CD14-positive monocyte (primary cell): ENCODE measurements at regions not wholly inside any gene's neighbourhood (a gene's known extent, or its start where the extent isn't known, plus 50 kb on each side); places are given as distances from the start of the nearest gene placed in this dataset.

ENCODE experiments used
- DNase-seq, 3 donors: peaks; one replicate each; pipeline ENCODE4 v3.0.0-alpha.2; 2011 to 2022
- H2AFZ ChIP-seq: 2 replicates; pipeline ENCODE4 v1.6.0; 2012; ENCODE audit warnings: mild to moderate bottlenecking, low read depth, low read length, inconsistent platforms; ENCODE audit not compliant: insufficient read depth, poor library complexity, severe bottlenecking
- H3K27ac ChIP-seq, 2 donors: 1 replicate in 1 of 2; 2 replicates in 1 of 2; pipeline ENCODE4 v1.5.1; 2012 to 2013; ENCODE audit warnings: low read length in 2 of 2, control low read depth in 1 of 2, inconsistent platforms in 1 of 2, low read depth in 1 of 2, mild to moderate bottlenecking in 1 of 2
- H3K27me3 ChIP-seq, 2 donors: one replicate each; pipeline versions ENCODE4 v1.6.0 to v1.6.1; 2011 to 2013; ENCODE audit warnings: low read length in 2 of 2; ENCODE audit not compliant: control insufficient read depth in 2 of 2, insufficient read depth in 2 of 2
- H3K36me3 ChIP-seq, 2 donors: replicated peaks in 1 of 2; 1 replicate in 1 of 2; 2 replicates in 1 of 2; pipeline versions ENCODE4 v1.5.1 to v1.6.1; 2012 to 2013; ENCODE audit warnings: low read length in 2 of 2, control low read depth in 1 of 2, inconsistent platforms in 1 of 2, mild to moderate bottlenecking in 1 of 2; ENCODE audit not compliant: insufficient read depth in 2 of 2, control insufficient read depth in 1 of 2
- H3K4me1 ChIP-seq, 2 donors: 1 replicate in 1 of 2; 2 replicates in 1 of 2; pipeline versions ENCODE4 v1.5.1 to v1.6.1; 2012 to 2013; ENCODE audit warnings: low read length in 2 of 2, control low read depth in 1 of 2, inconsistent platforms in 1 of 2, mild to moderate bottlenecking in 1 of 2, moderate library complexity in 1 of 2; ENCODE audit not compliant: insufficient read depth in 2 of 2, control insufficient read depth in 1 of 2
- H3K4me2 ChIP-seq: replicated peaks from 2 replicates; pipeline ENCODE3; 2012; ENCODE audit warnings: low read length, moderate library complexity, mild to moderate bottlenecking; ENCODE audit not compliant: poor library complexity, severe bottlenecking; ENCODE audit errors: extremely low read depth
- H3K4me3 ChIP-seq, 3 experiments: fragments of 200-600 bp in 1 of 3; sonication (generic) in 1 of 3; replicated peaks in 1 of 3; 1 replicate in 2 of 3; 2 replicates in 1 of 3; pipeline ENCODE4 v1.5.1; 2011 to 2013; ENCODE audit warnings: low read length in 3 of 3, mild to moderate bottlenecking in 3 of 3, control low read depth in 2 of 3, low read depth in 2 of 3, inconsistent platforms in 1 of 3, moderate library complexity in 1 of 3
- H3K79me2 ChIP-seq: 2 replicates; pipeline ENCODE4 v1.6.0; 2012; ENCODE audit warnings: mild to moderate bottlenecking, control low read depth, inconsistent platforms, low read length, moderate library complexity; ENCODE audit not compliant: insufficient read depth
- H3K9ac ChIP-seq: 2 replicates; pipeline ENCODE4 v1.6.0; 2017; ENCODE audit warnings: low read length, mild to moderate bottlenecking; ENCODE audit not compliant: insufficient read depth, poor library complexity, severe bottlenecking
- H3K9me3 ChIP-seq, 2 donors: replicated peaks in 1 of 2; 1 replicate in 1 of 2; 2 replicates in 1 of 2; pipeline versions ENCODE4 v1.5.1 to v1.6.1; 2012 to 2013; ENCODE audit warnings: low read length in 2 of 2, control low read depth in 1 of 2; ENCODE audit not compliant: control insufficient read depth in 1 of 2, insufficient read depth in 1 of 2
- H4K20me1 ChIP-seq: 2 replicates; pipeline ENCODE4 v1.6.0; 2012; ENCODE audit warnings: mild to moderate bottlenecking, low read length, control low read depth, moderate library complexity; ENCODE audit not compliant: insufficient read depth
- H3K27ac Mint-ChIP-seq, 7 donors: one replicate each; pipeline ENCODE4 v1.8.0; 2020; ENCODE audit warnings: mild to moderate bottlenecking in 7 of 7, mixed read lengths in 7 of 7, moderate library complexity in 6 of 7, inconsistent platforms in 2 of 7
- H3K27me3 Mint-ChIP-seq, 3 donors: one replicate each; pipeline ENCODE4 v1.8.0; 2021 to 2022; ENCODE audit warnings: low read depth in 3 of 3, mild to moderate bottlenecking in 3 of 3, mixed read lengths in 3 of 3, moderate library complexity in 3 of 3, inconsistent platforms in 1 of 3
- H3K36me3 Mint-ChIP-seq, 2 donors: one replicate each; pipeline ENCODE4 v1.8.0; 2020; ENCODE audit warnings: mixed read lengths in 2 of 2, inconsistent platforms in 1 of 2, mild to moderate bottlenecking in 1 of 2
- H3K4me1 Mint-ChIP-seq: one replicate; pipeline ENCODE4 v1.8.0; 2020; ENCODE audit warnings: mild to moderate bottlenecking, mixed read lengths
- H3K4me3 Mint-ChIP-seq, 2 donors: one replicate each; pipeline ENCODE4 v1.8.0; 2020; ENCODE audit warnings: mild to moderate bottlenecking in 2 of 2, mixed read lengths in 2 of 2, moderate library complexity in 1 of 2
- H3K9me3 Mint-ChIP-seq, 7 donors: one replicate each; pipeline ENCODE4 v1.8.0; 2020 to 2022; ENCODE audit warnings: mixed read lengths in 7 of 7, mild to moderate bottlenecking in 6 of 7, moderate library complexity in 6 of 7, inconsistent platforms in 2 of 7
- WGBS: methylation state at CpG from one replicate; pipeline ENCODE4 v1.1.5; 2013; ENCODE audit warnings: missing lambda C conversion rate; ENCODE audit not compliant: insufficient coverage; 5-methylcytosine and 5-hydroxymethylcytosine counted together
- intact Hi-C, 2 donors: fragments of 100-400 bp; cut with micrococcal nuclease; formaldehyde crosslinking; loops; one replicate each; pipeline versions ENCODE4 v1.15.0 to v1.15.1; 2023
- TF ChIP-seq, protein P1 (sequence below): fragments of 200-600 bp; IDR thresholded peaks from one replicate; pipeline ENCODE4 v1.8.0; 2022; ENCODE audit warnings: antibody characterized with exemption, mild to moderate bottlenecking

DNA sequence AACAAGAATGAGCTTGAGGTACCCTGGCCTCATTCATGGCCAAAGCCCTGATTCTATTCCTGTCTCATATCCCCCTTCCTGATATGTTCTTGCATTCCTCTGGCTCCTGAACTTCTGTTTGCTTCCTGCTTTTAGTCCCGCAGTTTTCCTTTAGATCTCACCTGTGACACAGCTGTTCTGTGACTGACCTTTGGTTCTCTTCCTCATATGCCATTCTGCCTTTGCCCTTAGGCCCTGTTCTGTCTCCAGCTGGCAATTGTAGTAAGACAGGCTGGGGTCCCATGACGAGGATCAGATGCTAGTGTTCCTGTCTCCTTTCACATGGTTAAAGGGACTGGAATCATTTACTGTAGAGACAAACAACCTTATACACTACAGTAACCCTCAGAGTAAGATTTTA is 59.0 kb upstream of the PDE3B start:
- no peak overlapping the region for H3K27ac ChIP-seq
- Mint-ChIP-seq H3K27ac (peak overlapping the region in 1 of 7 donors; percentile 13), H3K36me3 (peaks cover 0 to 13% of the 10 kb centered on the region in 2 donors), H3K4me3 (no peak overlapping the region), H3K27me3 (peaks cover 0 to 3% (median 1%) of the 10 kb centered on the region in 3 donors), H3K4me1 (peaks cover 24% of the 10 kb centered on the region), H3K9me3 (peaks cover 0 to 6% (median 0%) of the 10 kb centered on the region in 7 donors)
- intact Hi-C loops = no loop called here
- no peaks in the 10 kb centered on the region for H3K27me3 ChIP-seq
- H3K4me1 ChIP-seq = peaks cover 17 to 22% of the 10 kb centered on the region in 2 donors
- no peaks in the 10 kb centered on the region for H3K79me2 ChIP-seq
- no peak overlapping the region for H3K4me3 ChIP-seq
- no peaks in the 10 kb centered on the region for H3K36me3 ChIP-seq
- no peak overlapping the region for H3K9ac ChIP-seq
- no peaks in the 10 kb centered on the region for H3K9me3 ChIP-seq
- no peak for DNase-seq
- WGBS = 100% methylated on average over 1 of the region's 2 CpGs
- H2AFZ ChIP-seq = no peak overlapping the region
- H4K20me1 ChIP-seq = no peaks in the 10 kb centered on the region
- no peak overlapping the region for H3K4me2 ChIP-seq
- TF ChIP-seq, protein P1, sequence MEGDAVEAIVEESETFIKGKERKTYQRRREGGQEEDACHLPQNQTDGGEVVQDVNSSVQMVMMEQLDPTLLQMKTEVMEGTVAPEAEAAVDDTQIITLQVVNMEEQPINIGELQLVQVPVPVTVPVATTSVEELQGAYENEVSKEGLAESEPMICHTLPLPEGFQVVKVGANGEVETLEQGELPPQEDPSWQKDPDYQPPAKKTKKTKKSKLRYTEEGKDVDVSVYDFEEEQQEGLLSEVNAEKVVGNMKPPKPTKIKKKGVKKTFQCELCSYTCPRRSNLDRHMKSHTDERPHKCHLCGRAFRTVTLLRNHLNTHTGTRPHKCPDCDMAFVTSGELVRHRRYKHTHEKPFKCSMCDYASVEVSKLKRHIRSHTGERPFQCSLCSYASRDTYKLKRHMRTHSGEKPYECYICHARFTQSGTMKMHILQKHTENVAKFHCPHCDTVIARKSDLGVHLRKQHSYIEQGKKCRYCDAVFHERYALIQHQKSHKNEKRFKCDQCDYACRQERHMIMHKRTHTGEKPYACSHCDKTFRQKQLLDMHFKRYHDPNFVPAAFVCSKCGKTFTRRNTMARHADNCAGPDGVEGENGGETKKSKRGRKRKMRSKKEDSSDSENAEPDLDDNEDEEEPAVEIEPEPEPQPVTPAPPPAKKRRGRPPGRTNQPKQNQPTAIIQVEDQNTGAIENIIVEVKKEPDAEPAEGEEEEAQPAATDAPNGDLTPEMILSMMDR = no peak

DNA sequence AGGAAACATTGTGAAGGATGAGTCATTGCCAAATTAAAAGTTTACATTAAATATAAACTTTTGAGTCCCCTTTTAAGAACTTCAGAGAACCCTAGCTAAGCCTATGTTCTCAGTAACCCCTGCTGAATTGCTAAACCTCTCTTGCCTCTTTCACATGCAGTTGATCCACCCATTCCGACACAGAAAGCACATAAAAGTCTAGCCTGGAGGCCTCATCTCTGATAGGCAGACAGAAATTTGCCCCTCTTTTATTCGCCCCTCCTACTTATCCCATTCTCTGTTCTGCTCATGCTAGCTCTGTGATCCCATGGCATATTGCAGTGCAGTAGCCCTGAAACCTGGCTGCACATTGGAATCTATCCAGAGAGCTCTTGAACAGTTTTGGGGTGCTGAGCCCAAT is 58.2 kb upstream of the PDE3B start:
- no peaks in the 10 kb centered on the region for H3K79me2 ChIP-seq
- no peak overlapping the region for H3K4me2 ChIP-seq
- Mint-ChIP-seq H3K27ac (no peak overlapping the region), H3K4me1 (peaks cover 18% of the 10 kb centered on the region), H3K4me3 (no peak overlapping the region), H3K36me3 (peaks cover 3 to 11% of the 10 kb centered on the region in 2 donors), H3K27me3 (peaks cover 0 to 3% (median 1%) of the 10 kb centered on the region in 3 donors), H3K9me3 (peaks cover 0 to 2% (median 0%) of the 10 kb centered on the region in 7 donors)
- no peak overlapping the region for H2AFZ ChIP-seq
- no peak for DNase-seq
- TF ChIP-seq, protein P1 = no peak
- H3K36me3 ChIP-seq = no peaks in the 10 kb centered on the region
- H3K27me3 ChIP-seq = no peaks in the 10 kb centered on the region
- WGBS = 88% methylated on average over 2 of the region's 2 CpGs
- no peaks in the 10 kb centered on the region for H3K9me3 ChIP-seq
- peaks cover 15 to 20% of the 10 kb centered on the region in 2 donors for H3K4me1 ChIP-seq
- H3K4me3 ChIP-seq = no peak overlapping the region
- intact Hi-C loops = no loop called here
- H3K27ac ChIP-seq = no peak overlapping the region
- H4K20me1 ChIP-seq = no peaks in the 10 kb centered on the region
- H3K9ac ChIP-seq = no peak overlapping the region
